ENCODE measurements at regions not wholly inside any gene's neighbourhood (a gene's known extent, or its start where the extent isn't known, plus 50 kb on each side); places are given as distances from the start of the nearest gene placed in this dataset.
A peak's percentile ranks its signal among the peaks of the same experiment; 100 is the strongest.

DNA sequence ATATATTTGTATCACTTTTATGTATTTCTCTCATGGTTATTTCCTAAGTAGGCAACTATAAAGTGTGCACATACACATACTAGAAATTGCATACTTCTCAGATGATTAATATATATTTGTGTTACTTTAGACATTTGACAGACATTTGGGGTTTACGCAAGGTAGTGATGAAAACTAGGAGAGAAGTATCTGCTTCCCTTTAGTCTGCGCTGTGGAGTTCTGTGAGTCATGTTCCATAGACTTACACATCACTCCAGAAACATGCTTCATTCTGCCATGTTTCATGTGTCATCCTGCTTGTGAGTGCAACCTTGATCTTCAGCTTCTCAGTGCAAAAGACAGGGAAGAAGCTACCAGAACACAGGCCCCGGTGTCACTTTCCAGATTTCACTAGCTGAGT, 200.7 kb upstream of the BMP2 start:
- Histone ChIP-seq H2AFZ (ENCODE audit: insufficient read depth, low read length, poor library complexity) (no peak overlapping the region), H3K4me1 (ENCODE audit: control insufficient read depth in 1 of 2, insufficient read depth in 2 of 2, low read length in 2 of 2) (no peaks in the 10 kb centered on the region), H3K23ac (ENCODE audit: low read length) (no peak overlapping the region), H3K18ac (ENCODE audit: low read length) (no peak overlapping the region), H2BK5ac (ENCODE audit: low read depth, low read length, poor library complexity) (no peak overlapping the region), H3K4me2 (ENCODE audit: low read length) (no peak overlapping the region), H2AK5ac (ENCODE audit: low read length) (no peak overlapping the region), H3K9me3 (ENCODE audit: insufficient read depth, low read depth, low read length) (no peaks in the 10 kb centered on the region), H4K91ac (ENCODE audit: low read depth, low read length) (no peak overlapping the region), H3K27me3 (ENCODE audit: insufficient read depth, low read length) (no peaks in the 10 kb centered on the region), H3K27ac (ENCODE audit: low read depth, low read length) (no peak overlapping the region), H3K79me2 (ENCODE audit: control insufficient read depth, insufficient read depth, low read length, poor library complexity) (no peaks in the 10 kb centered on the region), H3K4me3 (ENCODE audit: low read depth, low read length) (no peak overlapping the region), H2BK120ac (ENCODE audit: insufficient read depth, low read length, poor library complexity) (no peak overlapping the region), H4K12ac (ENCODE audit: low read depth, low read length) (no peak overlapping the region), H2BK12ac (ENCODE audit: low read length) (no peak overlapping the region), H3K36me3 (ENCODE audit: control insufficient read depth in 1 of 2, insufficient read depth in 2 of 2, low read length in 2 of 2) (no peaks in the 10 kb centered on the region), H3K9ac (ENCODE audit: low read length) (no peak overlapping the region), H4K8ac (ENCODE audit: low read depth, low read length) (no peak overlapping the region), H3K4ac (ENCODE audit: low read depth, low read length) (no peak overlapping the region), H3K14ac (ENCODE audit: low read length) (no peak overlapping the region), H3K79me1 (ENCODE audit: low read length) (no peaks in the 10 kb centered on the region)
- no CpG with 5 or more reads among the region's 3 CpGs for WGBS (ENCODE audit: extremely low coverage, insufficient coverage, insufficient read length)
- DNase-seq = peak in 1 of 2 donors; percentile 18

DNA sequence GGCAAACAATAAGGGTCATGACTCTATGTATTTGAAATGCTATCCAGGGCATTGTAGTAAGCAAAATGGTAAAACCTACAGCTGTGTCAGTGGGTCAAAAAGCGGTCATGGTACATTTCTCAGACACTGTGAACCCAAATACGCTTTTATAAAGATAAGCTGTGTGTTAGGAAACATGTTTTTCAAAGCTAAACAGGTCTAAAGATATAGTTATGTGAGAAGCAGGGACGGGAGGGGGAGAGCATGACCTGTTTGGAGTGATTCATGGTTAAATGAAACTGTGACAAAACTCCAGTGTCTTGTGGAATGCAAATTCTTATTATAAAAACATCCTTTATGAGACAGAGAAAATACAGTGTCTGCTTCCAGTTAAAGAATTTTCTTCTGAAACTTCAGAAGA, 205.4 kb upstream of the BMP2 start:
- no peak overlapping the region for H4K91ac ChIP-seq (ENCODE audit: low read depth, low read length)
- H3K14ac ChIP-seq (ENCODE audit: low read length) = no peak overlapping the region
- no peak overlapping the region for H4K8ac ChIP-seq (ENCODE audit: low read depth, low read length)
- no peak overlapping the region for H2AK5ac ChIP-seq (ENCODE audit: low read length)
- no CpG with 5 or more reads among the region's 3 CpGs for WGBS (ENCODE audit: extremely low coverage, insufficient coverage, insufficient read length)
- H3K27me3 ChIP-seq (ENCODE audit: insufficient read depth, low read length) = no peaks in the 10 kb centered on the region
- no peak overlapping the region for H2BK5ac ChIP-seq (ENCODE audit: low read depth, low read length, poor library complexity)
- H3K79me2 ChIP-seq (ENCODE audit: control insufficient read depth, insufficient read depth, low read length, poor library complexity) = no peaks in the 10 kb centered on the region
- no peak overlapping the region for H3K4ac ChIP-seq (ENCODE audit: low read depth, low read length)
- no peak overlapping the region for H2BK120ac ChIP-seq (ENCODE audit: insufficient read depth, low read length, poor library complexity)
- H3K4me2 ChIP-seq (ENCODE audit: low read length) = no peak overlapping the region
- H3K27ac ChIP-seq (ENCODE audit: low read depth, low read length) = no peak overlapping the region
- no peak overlapping the region for H2AFZ ChIP-seq (ENCODE audit: insufficient read depth, low read length, poor library complexity)
- DNase-seq = peak in 1 of 2 donors; percentile 10
- H3K23ac ChIP-seq (ENCODE audit: low read length) = no peak overlapping the region
- no peak overlapping the region for H2BK12ac ChIP-seq (ENCODE audit: low read length)
- H3K36me3 ChIP-seq (ENCODE audit: control insufficient read depth in 1 of 2, insufficient read depth in 2 of 2, low read length in 2 of 2) = no peaks in the 10 kb centered on the region
- no peak overlapping the region for H3K18ac ChIP-seq (ENCODE audit: low read length)
- H3K4me1 ChIP-seq (ENCODE audit: control insufficient read depth in 1 of 2, insufficient read depth in 2 of 2, low read length in 2 of 2) = no peaks in the 10 kb centered on the region
- no peak overlapping the region for H3K4me3 ChIP-seq (ENCODE audit: low read depth, low read length)
- H3K9me3 ChIP-seq (ENCODE audit: insufficient read depth, low read depth, low read length) = no peaks in the 10 kb centered on the region
- H3K9ac ChIP-seq (ENCODE audit: low read length) = no peak overlapping the region
- no peak overlapping the region for H4K12ac ChIP-seq (ENCODE audit: low read depth, low read length)
- H3K79me1 ChIP-seq (ENCODE audit: low read length) = no peaks in the 10 kb centered on the region

DNA sequence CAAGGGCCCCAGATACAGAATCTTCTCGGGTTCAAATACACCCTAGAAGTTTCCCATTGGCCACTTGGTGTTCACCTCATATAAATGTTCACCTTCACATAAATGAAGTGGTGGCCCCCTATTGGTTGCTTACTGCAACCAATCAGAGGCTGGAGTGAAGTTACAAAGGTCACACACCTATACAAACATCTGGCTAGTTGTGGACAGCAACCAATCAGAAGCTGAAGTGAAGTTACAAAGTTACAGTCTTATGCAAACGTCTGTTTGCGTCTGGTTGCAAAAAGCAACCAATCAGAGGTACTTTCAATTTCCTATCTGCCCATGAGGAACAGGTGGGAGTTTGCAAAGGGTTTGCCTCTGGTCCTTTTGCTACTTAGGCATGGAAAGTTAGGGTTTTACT, 206.5 kb upstream of the BMP2 start:
- no peak overlapping the region for H4K12ac ChIP-seq (ENCODE audit: low read depth, low read length)
- no peak overlapping the region for H2BK120ac ChIP-seq (ENCODE audit: insufficient read depth, low read length, poor library complexity)
- no peak overlapping the region for H2AFZ ChIP-seq (ENCODE audit: insufficient read depth, low read length, poor library complexity)
- no peak overlapping the region for H2BK5ac ChIP-seq (ENCODE audit: low read depth, low read length, poor library complexity)
- no peak overlapping the region for H3K9ac ChIP-seq (ENCODE audit: low read length)
- WGBS (ENCODE audit: extremely low coverage, insufficient coverage, insufficient read length) = no CpG with 5 or more reads among the region's 3 CpGs
- H3K14ac ChIP-seq (ENCODE audit: low read length) = no peak overlapping the region
- H2AK5ac ChIP-seq (ENCODE audit: low read length) = no peak overlapping the region
- no peak overlapping the region for H4K8ac ChIP-seq (ENCODE audit: low read depth, low read length)
- no peaks in the 10 kb centered on the region for H3K27me3 ChIP-seq (ENCODE audit: insufficient read depth, low read length)
- H3K79me2 ChIP-seq (ENCODE audit: control insufficient read depth, insufficient read depth, low read length, poor library complexity) = no peaks in the 10 kb centered on the region
- H3K23ac ChIP-seq (ENCODE audit: low read length) = no peak overlapping the region
- H2BK12ac ChIP-seq (ENCODE audit: low read length) = no peak overlapping the region
- no peak overlapping the region for H3K4ac ChIP-seq (ENCODE audit: low read depth, low read length)
- H3K36me3 ChIP-seq (ENCODE audit: control insufficient read depth in 1 of 2, insufficient read depth in 2 of 2, low read length in 2 of 2) = no peaks in the 10 kb centered on the region
- H3K9me3 ChIP-seq (ENCODE audit: insufficient read depth, low read depth, low read length) = no peaks in the 10 kb centered on the region
- no peaks in the 10 kb centered on the region for H3K4me1 ChIP-seq (ENCODE audit: control insufficient read depth in 1 of 2, insufficient read depth in 2 of 2, low read length in 2 of 2)
- DNase-seq = no peak
- no peak overlapping the region for H3K27ac ChIP-seq (ENCODE audit: low read depth, low read length)
- no peak overlapping the region for H3K4me2 ChIP-seq (ENCODE audit: low read length)
- H3K4me3 ChIP-seq (ENCODE audit: low read depth, low read length) = no peak overlapping the region
- no peak overlapping the region for H4K91ac ChIP-seq (ENCODE audit: low read depth, low read length)
- H3K79me1 ChIP-seq (ENCODE audit: low read length) = no peaks in the 10 kb centered on the region
- H3K18ac ChIP-seq (ENCODE audit: low read length) = no peak overlapping the region

DNA sequence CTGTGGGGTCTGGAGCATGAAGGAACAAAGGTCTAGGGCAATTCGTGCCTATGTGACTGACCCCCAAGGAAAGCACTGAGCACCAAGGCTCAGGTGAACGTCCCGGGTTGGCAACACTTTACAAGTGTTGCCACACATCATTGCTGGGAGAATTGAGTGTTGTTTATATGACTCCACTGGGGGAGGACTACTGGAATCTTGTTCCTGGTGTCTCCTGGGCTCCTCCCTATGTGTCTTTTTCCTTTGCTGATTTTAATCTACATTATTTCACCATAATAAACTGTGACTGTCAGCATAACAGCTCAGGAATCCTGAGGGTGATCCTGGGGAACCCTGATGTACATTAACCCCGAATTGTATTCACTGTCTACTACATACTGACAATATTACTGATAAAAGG, 207.7 kb upstream of the BMP2 start:
- H2AK5ac ChIP-seq (ENCODE audit: low read length) = no peak overlapping the region
- H3K79me1 ChIP-seq (ENCODE audit: low read length) = no peaks in the 10 kb centered on the region
- H3K9ac ChIP-seq (ENCODE audit: low read length) = no peak overlapping the region
- H4K12ac ChIP-seq (ENCODE audit: low read depth, low read length) = no peak overlapping the region
- H3K79me2 ChIP-seq (ENCODE audit: control insufficient read depth, insufficient read depth, low read length, poor library complexity) = no peaks in the 10 kb centered on the region
- H3K4me2 ChIP-seq (ENCODE audit: low read length) = no peak overlapping the region
- no peak overlapping the region for H2AFZ ChIP-seq (ENCODE audit: insufficient read depth, low read length, poor library complexity)
- no peak overlapping the region for H2BK12ac ChIP-seq (ENCODE audit: low read length)
- no peak overlapping the region for H4K91ac ChIP-seq (ENCODE audit: low read depth, low read length)
- no peak overlapping the region for H2BK120ac ChIP-seq (ENCODE audit: insufficient read depth, low read length, poor library complexity)
- H3K14ac ChIP-seq (ENCODE audit: low read length) = no peak overlapping the region
- no peak overlapping the region for H3K27ac ChIP-seq (ENCODE audit: low read depth, low read length)
- no peak overlapping the region for H3K18ac ChIP-seq (ENCODE audit: low read length)
- H3K4me1 ChIP-seq (ENCODE audit: control insufficient read depth in 1 of 2, insufficient read depth in 2 of 2, low read length in 2 of 2) = no peaks in the 10 kb centered on the region
- H3K9me3 ChIP-seq (ENCODE audit: insufficient read depth, low read depth, low read length) = no peaks in the 10 kb centered on the region
- DNase-seq = no peak
- H2BK5ac ChIP-seq (ENCODE audit: low read depth, low read length, poor library complexity) = no peak overlapping the region
- WGBS (ENCODE audit: extremely low coverage, insufficient coverage, insufficient read length) = no CpG with 5 or more reads among the region's 4 CpGs
- H3K23ac ChIP-seq (ENCODE audit: low read length) = no peak overlapping the region
- H3K27me3 ChIP-seq (ENCODE audit: insufficient read depth, low read length) = no peaks in the 10 kb centered on the region
- no peak overlapping the region for H3K4ac ChIP-seq (ENCODE audit: low read depth, low read length)
- no peaks in the 10 kb centered on the region for H3K36me3 ChIP-seq (ENCODE audit: control insufficient read depth in 1 of 2, insufficient read depth in 2 of 2, low read length in 2 of 2)
- H3K4me3 ChIP-seq (ENCODE audit: low read depth, low read length) = no peak overlapping the region
- H4K8ac ChIP-seq (ENCODE audit: low read depth, low read length) = no peak overlapping the region

All from trophoblast cell (in vitro differentiated cells and primary cell).